SK-N-MC (cell line): ENCODE measurements at regions not wholly inside any gene's neighbourhood (a gene's known extent, or its start where the extent isn't known, plus 50 kb on each side); places are given as distances from the start of the nearest gene placed in this dataset.

ENCODE experiments used
- EZH2 ChIP-seq: fragments of 200-600 bp; sonication (generic); IDR thresholded peaks from one replicate; pipeline ENCODE4 v1.6.1; 2017; ENCODE audit warnings: antibody characterized with exemption
- POLR2AphosphoS5 ChIP-seq: IDR thresholded peaks from 2 replicates; pipeline ENCODE4 v1.6.1; 2012; ENCODE audit warnings: mild to moderate bottlenecking, low read depth, low read length, borderline replicate concordance

- no peak for TF ChIP-seq POLR2AphosphoS5
- TF ChIP-seq EZH2 = no peak
These were observed 83.0 kb downstream of the CNTN3 start for GRCh38 chr3:74531491-74531890.
